ENCODE measurements at regions not wholly inside any gene's neighbourhood (a gene's known extent, or its start where the extent isn't known, plus 50 kb on each side); places are given as distances from the start of the nearest gene placed in this dataset.

GRCh38 chr3:110093812-110094401, 756.6 kb upstream of the DPPA4 start:
- Histone ChIP-seq H3K4me1 (replicated peaks in 1 of 2; ENCODE audit: control insufficient read depth in 2 of 2, insufficient read depth in 2 of 2, low read length in 2 of 2) (no peaks in the 10 kb centered on the region), H4K20me1 (replicated peaks; ENCODE audit: control insufficient read depth, insufficient read depth, low read length) (no peaks in the 10 kb centered on the region), H3K9me3 (replicated peaks; ENCODE audit: control insufficient read depth, insufficient read depth, low read depth, low read length) (no peaks in the 10 kb centered on the region), H3K4me3 (no peak overlapping the region), H3K79me2 (ENCODE audit: control insufficient read depth, insufficient read depth, low read length) (no peaks in the 10 kb centered on the region), H3K9me1 (ENCODE audit: control insufficient read depth, insufficient read depth, low read length) (no peaks in the 10 kb centered on the region), H3K9ac (ENCODE audit: insufficient read depth in 1 of 2, low read depth in 2 of 2, low read length in 2 of 2) (no peak overlapping the region), H3K27ac (ENCODE audit: extremely low read depth, low read depth, low read length) (no peak overlapping the region), H2AFZ (ENCODE audit: low read depth, low read length) (no peak overlapping the region), H3K27me3 (ENCODE audit: control insufficient read depth in 2 of 2, insufficient read depth in 2 of 2, low read length in 2 of 2) (no peaks in the 10 kb centered on the region), H3K4me2 (ENCODE audit: insufficient read depth, low read length) (no peak overlapping the region), H3K36me3 (ENCODE audit: control insufficient read depth, insufficient read depth, low read length) (no peaks in the 10 kb centered on the region)
- in situ Hi-C loops (cut with MboI) (no loop called here), intact Hi-C loops (cut with micrococcal nuclease) (no loop called here)
- no TSS peak for BruUV-seq (replicated peaks)
- FAIRE-seq, result no peak
- ChIA-PET CTCF (ENCODE audit: low intra/inter-chr PET ratio) (no interaction called here), POLR2A (no interaction called here)
- DNase-seq (ENCODE audit: extremely low read depth in 1 of 4, low spot score in 3 of 4), result no peak
- no peak for ATAC-seq
- TF ChIP-seq PBX2 (CRISPR knock-in tag; IDR thresholded peaks at IDR 0.05; ENCODE audit: low read depth) (no peak), PBX2 (tag; conservative IDR thresholded peaks at IDR 0.05; ENCODE audit: low read depth) (no peak), CBX5 (IDR thresholded peaks at IDR 0.05; ENCODE audit: borderline replicate concordance, low read depth) (no peak), TCF7L2 (IDR thresholded peaks at IDR 0.05; ENCODE audit: low read depth, low read length) (no peak), ESRRB (CRISPR knock-in tag; IDR thresholded peaks at IDR 0.05; ENCODE audit: borderline replicate concordance) (no peak), MITF (IDR thresholded peaks at IDR 0.05) (no peak), GTF3C2 (IDR thresholded peaks at IDR 0.05; ENCODE audit: borderline replicate concordance, extremely low read depth, insufficient read length) (no peak), HEY1 (CRISPR knock-in tag; IDR thresholded peaks at IDR 0.05; ENCODE audit: borderline replicate concordance) (no peak), CBX1 (IDR thresholded peaks at IDR 0.05; ENCODE audit: low read depth) (no peak), PKNOX1 (IDR thresholded peaks at IDR 0.05) (no peak), HBP1 (CRISPR knock-in tag; IDR thresholded peaks at IDR 0.05) (no peak)

Measured in K562 (cell line).